WI38 (cell line): ENCODE measurements at regions not wholly inside any gene's neighbourhood (a gene's known extent, or its start where the extent isn't known, plus 50 kb on each side); places are given as distances from the start of the nearest gene placed in this dataset.

Experiments used
- H3K4me3 ChIP-seq: 2 replicates; pipeline ENCODE4 v1.5.1; 2011; ENCODE audit warnings: low read depth, mild to moderate bottlenecking, control low read depth, low read length
- TF ChIP-seq, protein P1 (sequence below): IDR thresholded peaks from 2 replicates; pipeline ENCODE4 v1.5.1; 2012; ENCODE audit warnings: low read depth, mild to moderate bottlenecking, control low read depth, low read length

- TF ChIP-seq, protein P1, sequence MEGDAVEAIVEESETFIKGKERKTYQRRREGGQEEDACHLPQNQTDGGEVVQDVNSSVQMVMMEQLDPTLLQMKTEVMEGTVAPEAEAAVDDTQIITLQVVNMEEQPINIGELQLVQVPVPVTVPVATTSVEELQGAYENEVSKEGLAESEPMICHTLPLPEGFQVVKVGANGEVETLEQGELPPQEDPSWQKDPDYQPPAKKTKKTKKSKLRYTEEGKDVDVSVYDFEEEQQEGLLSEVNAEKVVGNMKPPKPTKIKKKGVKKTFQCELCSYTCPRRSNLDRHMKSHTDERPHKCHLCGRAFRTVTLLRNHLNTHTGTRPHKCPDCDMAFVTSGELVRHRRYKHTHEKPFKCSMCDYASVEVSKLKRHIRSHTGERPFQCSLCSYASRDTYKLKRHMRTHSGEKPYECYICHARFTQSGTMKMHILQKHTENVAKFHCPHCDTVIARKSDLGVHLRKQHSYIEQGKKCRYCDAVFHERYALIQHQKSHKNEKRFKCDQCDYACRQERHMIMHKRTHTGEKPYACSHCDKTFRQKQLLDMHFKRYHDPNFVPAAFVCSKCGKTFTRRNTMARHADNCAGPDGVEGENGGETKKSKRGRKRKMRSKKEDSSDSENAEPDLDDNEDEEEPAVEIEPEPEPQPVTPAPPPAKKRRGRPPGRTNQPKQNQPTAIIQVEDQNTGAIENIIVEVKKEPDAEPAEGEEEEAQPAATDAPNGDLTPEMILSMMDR: no peak
- H3K4me3 ChIP-seq: no peak overlapping the region
These were observed 609.6 kb upstream of the NEGR1 start for GRCh38 chr1:72891976-72892375.

DNA sequence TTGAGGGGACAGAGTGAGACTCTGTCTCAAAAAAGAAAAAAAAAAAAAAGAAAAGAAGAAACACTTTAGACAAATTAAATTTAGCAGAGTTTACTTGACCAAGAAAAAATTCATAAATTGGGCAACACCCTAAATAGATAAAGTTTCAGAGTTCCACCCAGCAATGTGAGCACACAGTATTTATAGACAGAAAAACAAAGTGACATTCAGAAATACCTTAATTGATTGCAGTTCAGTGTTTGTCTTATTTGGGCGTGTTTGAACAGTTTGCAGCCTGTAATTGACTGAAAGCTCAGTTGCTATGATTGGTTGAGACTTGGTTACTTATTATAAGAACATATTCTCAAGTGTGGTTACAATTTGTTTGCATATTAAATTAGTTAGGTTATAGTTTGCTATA is 603.5 kb upstream of the NEGR1 start:
- no peak overlapping the region for H3K4me3 ChIP-seq
- TF ChIP-seq, protein P1: no peak

DNA sequence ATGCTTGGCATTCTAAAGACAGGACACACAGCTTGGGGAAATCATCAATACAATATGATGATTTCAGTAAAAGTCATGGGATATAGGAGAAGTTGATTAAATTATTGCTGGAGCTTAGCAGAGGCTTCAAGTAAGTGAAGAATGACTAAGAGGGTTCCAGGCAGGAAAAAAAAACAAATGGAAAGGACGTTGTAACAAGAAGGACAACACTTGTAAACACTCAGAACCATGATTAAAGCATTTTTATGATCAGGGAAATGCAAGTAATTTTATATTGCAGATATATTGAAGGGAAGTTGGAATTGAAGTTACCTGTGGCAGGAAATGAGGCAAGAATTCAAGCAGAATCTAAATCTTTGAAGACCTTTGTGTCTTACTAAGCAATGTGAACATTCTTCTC is 602.7 kb upstream of the NEGR1 start:
- no peak overlapping the region for H3K4me3 ChIP-seq
- TF ChIP-seq, protein P1: no peak

GRCh38 chr1:72869873-72870272 is 587.5 kb upstream of the NEGR1 start:
- H3K4me3 ChIP-seq: no peak overlapping the region
- TF ChIP-seq, protein P1: no peak

- TF ChIP-seq, protein P1: no peak
- no peak overlapping the region for H3K4me3 ChIP-seq
These were observed 587.1 kb upstream of the NEGR1 start for GRCh38 chr1:72869441-72869840.

GRCh38 chr1:72851597-72851996 is 569.3 kb upstream of the NEGR1 start:
- no peak overlapping the region for H3K4me3 ChIP-seq
- TF ChIP-seq, protein P1: no peak

- H3K4me3 ChIP-seq: no peak overlapping the region
- TF ChIP-seq, protein P1: no peak
These were observed 566.7 kb upstream of the NEGR1 start for GRCh38 chr1:72848997-72849396.
